HepG2 (cell line): ENCODE measurements at regions not wholly inside any gene's neighbourhood (a gene's known extent, or its start where the extent isn't known, plus 50 kb on each side); places are given as distances from the start of the nearest gene placed in this dataset.

Experiments used
- ATAC-seq: fragments of 200-7000 bp; cut with Tn5 transposase; 3 replicates; pipeline ENCODE4 v1.9.1; 2020; ENCODE audit warnings: mild to moderate bottlenecking, moderate library complexity
- BruUV-seq: library from RNA; stranded (reverse); fragments of 400-500 nt; replicated peaks from 2 replicates; lab custom pipeline; 2021; lab: Mats Ljungman, UMichigan
- CTCF ChIA-PET: fragments of 300-600 bp; formaldehyde crosslinking; extraction: SDS; loops from one replicate; lab custom pipeline; 2021; ENCODE audit warnings: low total read pairs, inconsistent platforms, low intra/inter-chr PET ratio; lab: Yijun Ruan, JAX
- POLR2A ChIA-PET: fragments of 350-600 bp; sonication (Branson Sonifier 250); formaldehyde crosslinking; loops from one replicate; lab custom pipeline; 2020; ENCODE audit warnings: antibody characterized with exemption, inconsistent platforms; lab: Yijun Ruan, JAX
- DNase-seq: peaks from one replicate; pipeline ENCODE4 v3.0.0-alpha.2; 2015; ENCODE audit warnings: low spot score
- FAIRE-seq: peaks from 3 replicates; lab custom pipeline; 2011; peaks lifted over from hg19 to GRCh38; lab: Jason Lieb, UNC
- H2AFZ ChIP-seq: one replicate; pipeline ENCODE4 v1.6.1; 2011; ENCODE audit warnings: low read length, inconsistent platforms
- H3K27ac ChIP-seq: fragments of 300-600 bp; 3 replicates; pipeline ENCODE4 v1.8.0; 2011; ENCODE audit warnings: mixed run types, mild to moderate bottlenecking, mixed read lengths, low read length, inconsistent platforms; ENCODE audit not compliant: insufficient read depth; ENCODE audit errors: extremely low read length
- H3K27me3 ChIP-seq, 2 experiments: fragments of 200-600 bp in 1 of 2; 2 replicates in 1 of 2; 3 replicates in 1 of 2; pipeline versions ENCODE4 v1.6.0 to v1.8.0; 2011; ENCODE audit warnings: low read length in 2 of 2, mild to moderate bottlenecking in 2 of 2, moderate library complexity in 2 of 2, inconsistent platforms in 1 of 2; ENCODE audit not compliant: insufficient read depth in 2 of 2, control insufficient read depth in 1 of 2
- H3K36me3 ChIP-seq, 2 experiments: fragments of 200-600 bp in 1 of 2; replicated peaks in 1 of 2; 2 replicates in 1 of 2; 3 replicates in 1 of 2; pipeline versions ENCODE4 v1.5.1 to v1.8.0; 2011; ENCODE audit warnings: low read length in 2 of 2, inconsistent platforms in 1 of 2; ENCODE audit not compliant: insufficient read depth in 2 of 2, control insufficient read depth in 1 of 2
- H3K4me1 ChIP-seq: 2 replicates; pipeline ENCODE4 v1.5.1; 2012; ENCODE audit warnings: low read length, inconsistent platforms; ENCODE audit not compliant: insufficient read depth
- H3K4me2 ChIP-seq: 2 replicates; pipeline ENCODE4 v1.6.0; 2011; ENCODE audit warnings: low read depth, low read length, inconsistent platforms
- H3K4me3 ChIP-seq, 3 experiments: fragments of 200-600 bp in 1 of 3; sonication (generic), shearing (Covaris generic) in 1 of 3; replicated peaks in 1 of 3; 2 replicates each; pipeline ENCODE4 v1.5.1; 2011 to 2016; ENCODE audit warnings: low read length in 3 of 3, inconsistent platforms in 2 of 3, low read depth in 2 of 3, mild to moderate bottlenecking in 2 of 3, control low read depth in 1 of 3, mixed read lengths in 1 of 3; ENCODE audit not compliant: insufficient read depth in 1 of 3
- H3K79me2 ChIP-seq: one replicate; pipeline ENCODE4 v1.6.1; 2011; ENCODE audit warnings: low read length, inconsistent platforms; ENCODE audit not compliant: insufficient read depth
- H3K9ac ChIP-seq: 2 replicates; pipeline ENCODE4 v1.6.0; 2011; ENCODE audit warnings: mild to moderate bottlenecking, low read depth, low read length, inconsistent platforms; ENCODE audit not compliant: insufficient read depth
- H3K9me3 ChIP-seq: 2 replicates; pipeline ENCODE4 v1.5.1; 2012; ENCODE audit warnings: mild to moderate bottlenecking, low read length
- H4K20me1 ChIP-seq: 2 replicates; pipeline ENCODE4 v1.6.0; 2011; ENCODE audit warnings: inconsistent platforms, mild to moderate bottlenecking, low read length, moderate library complexity; ENCODE audit not compliant: insufficient read depth
- ARNT2 ChIP-seq: sonication (generic); formaldehyde crosslinking; IDR thresholded peaks from 2 replicates; pipeline ENCODE4 v1.8.0; 2022; ENCODE audit warnings: mild to moderate bottlenecking, low read depth, missing genetic modification reagents, moderate library complexity
- FOXK2 ChIP-seq: fragments of 450-650 bp; IDR thresholded peaks from 2 replicates; pipeline ENCODE4 v1.6.1; 2016
- FOXP4 ChIP-seq: sonication (generic); formaldehyde crosslinking; IDR thresholded peaks from 2 replicates; pipeline ENCODE4 v1.4.0; 2020; ENCODE audit warnings: missing genetic modification reagents
- NFIC ChIP-seq: IDR thresholded peaks from 2 replicates; pipeline ENCODE4 v1.6.1; 2012; ENCODE audit warnings: mild to moderate bottlenecking, low read length, inconsistent platforms
- ZMYM2 ChIP-seq: sonication (generic); formaldehyde crosslinking; IDR thresholded peaks from 2 replicates; pipeline ENCODE4 v1.8.0; 2022; ENCODE audit warnings: mild to moderate bottlenecking, missing genetic modification reagents
- ZNF780A ChIP-seq: sonication (generic); formaldehyde crosslinking; IDR thresholded peaks from 2 replicates; pipeline ENCODE4 v1.8.0; 2022; ENCODE audit warnings: mild to moderate bottlenecking, missing genetic modification reagents, moderate library complexity
- WGBS: methylation state at CpG from one replicate; pipeline ENCODE4 v1.1.6; 2017; ENCODE audit warnings: low lambda C conversion rate; 5-methylcytosine and 5-hydroxymethylcytosine counted together
- in situ Hi-C: cut with HindIII; loops from 2 replicates; pipeline ENCODE4 v1.10.0; 2017; ENCODE audit warnings: low pct_unique_long_range_greater_than_20kb; ENCODE audit not compliant: extremely low pct_ligation_motif_present
- intact Hi-C: fragments of 100-400 bp; cut with micrococcal nuclease; formaldehyde crosslinking; loops from one replicate; pipeline ENCODE4 v1.10.0; 2022; ENCODE audit not compliant: unreplicated experiment
- TF ChIP-seq, protein P1 (sequence below): IDR thresholded peaks from 2 replicates; pipeline ENCODE4 v1.6.1; 2016; ENCODE audit warnings: low read depth, missing genetic modification reagents, missing compliant biosample characterization

DNA sequence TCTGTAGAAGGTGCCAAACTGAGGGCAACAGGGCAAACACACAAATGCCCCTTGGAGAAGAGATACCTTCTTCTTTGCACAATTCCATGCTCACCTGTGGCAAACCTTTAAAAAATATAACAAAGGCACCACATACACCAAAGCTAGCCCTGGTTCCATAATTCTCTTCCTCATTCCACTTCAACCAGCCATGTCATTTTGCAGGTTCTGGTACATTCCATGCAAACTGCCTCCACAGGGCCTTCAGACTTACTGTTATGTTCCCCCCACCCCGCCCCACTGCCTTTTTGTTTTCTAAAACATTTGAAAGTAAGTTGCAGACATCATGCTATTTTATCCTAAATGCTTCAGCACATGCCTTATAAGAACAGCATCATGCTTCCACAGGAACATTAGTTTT is 269.0 kb downstream of the NSUN3 start:
- H3K4me1 ChIP-seq = no peaks in the 10 kb centered on the region
- ChIA-PET CTCF (no interaction called here), POLR2A (no interaction called here)
- H3K27me3 ChIP-seq = no peaks in the 10 kb centered on the region
- BruUV-seq = no TSS peak
- no peak overlapping the region for H3K9ac ChIP-seq
- no peaks in the 10 kb centered on the region for H3K79me2 ChIP-seq
- no peak for ATAC-seq
- H2AFZ ChIP-seq = no peak overlapping the region
- no peak overlapping the region for H3K27ac ChIP-seq
- no peak overlapping the region for H3K4me2 ChIP-seq
- FAIRE-seq = no peak
- H4K20me1 ChIP-seq = no peaks in the 10 kb centered on the region
- H3K36me3 ChIP-seq = no peaks in the 10 kb centered on the region
- 0% methylated on average over 1 of the region's 1 CpG for WGBS
- in situ Hi-C loops (no loop called here), intact Hi-C loops (no loop called here)
- TF ChIP-seq, protein P1, sequence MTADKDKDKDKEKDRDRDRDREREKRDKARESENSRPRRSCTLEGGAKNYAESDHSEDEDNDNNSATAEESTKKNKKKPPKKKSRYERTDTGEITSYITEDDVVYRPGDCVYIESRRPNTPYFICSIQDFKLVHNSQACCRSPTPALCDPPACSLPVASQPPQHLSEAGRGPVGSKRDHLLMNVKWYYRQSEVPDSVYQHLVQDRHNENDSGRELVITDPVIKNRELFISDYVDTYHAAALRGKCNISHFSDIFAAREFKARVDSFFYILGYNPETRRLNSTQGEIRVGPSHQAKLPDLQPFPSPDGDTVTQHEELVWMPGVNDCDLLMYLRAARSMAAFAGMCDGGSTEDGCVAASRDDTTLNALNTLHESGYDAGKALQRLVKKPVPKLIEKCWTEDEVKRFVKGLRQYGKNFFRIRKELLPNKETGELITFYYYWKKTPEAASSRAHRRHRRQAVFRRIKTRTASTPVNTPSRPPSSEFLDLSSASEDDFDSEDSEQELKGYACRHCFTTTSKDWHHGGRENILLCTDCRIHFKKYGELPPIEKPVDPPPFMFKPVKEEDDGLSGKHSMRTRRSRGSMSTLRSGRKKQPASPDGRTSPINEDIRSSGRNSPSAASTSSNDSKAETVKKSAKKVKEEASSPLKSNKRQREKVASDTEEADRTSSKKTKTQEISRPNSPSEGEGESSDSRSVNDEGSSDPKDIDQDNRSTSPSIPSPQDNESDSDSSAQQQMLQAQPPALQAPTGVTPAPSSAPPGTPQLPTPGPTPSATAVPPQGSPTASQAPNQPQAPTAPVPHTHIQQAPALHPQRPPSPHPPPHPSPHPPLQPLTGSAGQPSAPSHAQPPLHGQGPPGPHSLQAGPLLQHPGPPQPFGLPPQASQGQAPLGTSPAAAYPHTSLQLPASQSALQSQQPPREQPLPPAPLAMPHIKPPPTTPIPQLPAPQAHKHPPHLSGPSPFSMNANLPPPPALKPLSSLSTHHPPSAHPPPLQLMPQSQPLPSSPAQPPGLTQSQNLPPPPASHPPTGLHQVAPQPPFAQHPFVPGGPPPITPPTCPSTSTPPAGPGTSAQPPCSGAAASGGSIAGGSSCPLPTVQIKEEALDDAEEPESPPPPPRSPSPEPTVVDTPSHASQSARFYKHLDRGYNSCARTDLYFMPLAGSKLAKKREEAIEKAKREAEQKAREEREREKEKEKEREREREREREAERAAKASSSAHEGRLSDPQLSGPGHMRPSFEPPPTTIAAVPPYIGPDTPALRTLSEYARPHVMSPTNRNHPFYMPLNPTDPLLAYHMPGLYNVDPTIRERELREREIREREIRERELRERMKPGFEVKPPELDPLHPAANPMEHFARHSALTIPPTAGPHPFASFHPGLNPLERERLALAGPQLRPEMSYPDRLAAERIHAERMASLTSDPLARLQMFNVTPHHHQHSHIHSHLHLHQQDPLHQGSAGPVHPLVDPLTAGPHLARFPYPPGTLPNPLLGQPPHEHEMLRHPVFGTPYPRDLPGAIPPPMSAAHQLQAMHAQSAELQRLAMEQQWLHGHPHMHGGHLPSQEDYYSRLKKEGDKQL = no peak
- no peak for TF ChIP-seq NFIC
- TF ChIP-seq FOXK2 = no peak
- TF ChIP-seq ARNT2 (CRISPR knock-in tag) = no peak
- TF ChIP-seq FOXP4 = no peak
- no peak for TF ChIP-seq ZMYM2 (CRISPR knock-in tag)
- TF ChIP-seq ZNF780A = no peak
- DNase-seq = no peak
- no peak overlapping the region for H3K4me3 ChIP-seq
- H3K9me3 ChIP-seq = no peaks in the 10 kb centered on the region
